ENCODE measurements at regions not wholly inside any gene's neighbourhood (a gene's known extent, or its start where the extent isn't known, plus 50 kb on each side); places are given as distances from the start of the nearest gene placed in this dataset.

DNA sequence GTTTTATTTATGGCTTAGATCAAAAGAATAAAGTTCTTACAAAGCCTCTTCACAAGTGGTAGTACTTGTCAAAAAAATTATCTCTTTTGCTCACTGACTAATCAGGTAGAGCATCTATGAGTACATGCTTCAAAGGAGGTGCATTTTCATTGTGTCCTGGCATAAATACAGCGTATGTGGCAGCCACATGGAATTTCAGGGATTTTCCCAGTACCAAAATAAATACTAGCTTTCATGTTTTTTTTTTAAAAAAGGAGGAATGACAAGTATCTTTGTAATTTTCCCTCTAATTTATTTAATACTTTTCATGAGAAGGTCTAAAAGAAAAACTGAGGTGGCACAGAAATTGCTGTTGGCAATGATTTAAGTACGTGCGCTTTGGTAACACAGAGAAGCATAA is 597.8 kb upstream of the ALCAM start:
- TF ChIP-seq POLR2A (IDR thresholded peaks at IDR 0.05; ENCODE audit: low read length) = no peak
- TF ChIP-seq GATA1 (IDR thresholded peaks at IDR 0.05; ENCODE audit: low read depth, low read length) = no peak
